Nephron progenitor cell (in vitro differentiated cells): ENCODE measurements at regions not wholly inside any gene's neighbourhood (a gene's known extent, or its start where the extent isn't known, plus 50 kb on each side); places are given as distances from the start of the nearest gene placed in this dataset.

ENCODE experiments used
- DNase-seq: peaks from one replicate; pipeline ENCODE4 v3.0.0; 2021
- H3K27ac Mint-ChIP-seq: 2 replicates; pipeline ENCODE4 v1.8.0; 2021; ENCODE audit warnings: mild to moderate bottlenecking, moderate library complexity, mixed read lengths
- H3K27me3 Mint-ChIP-seq: 2 replicates; pipeline ENCODE4 v1.8.0; 2021; ENCODE audit warnings: mild to moderate bottlenecking, low read depth, mixed read lengths; ENCODE audit not compliant: poor library complexity
- H3K36me3 Mint-ChIP-seq: 2 replicates; pipeline ENCODE4 v1.8.0; 2021; ENCODE audit warnings: low read depth, mixed read lengths
- H3K4me1 Mint-ChIP-seq: 2 replicates; pipeline ENCODE4 v1.8.0; 2021; ENCODE audit warnings: mixed read lengths
- H3K4me3 Mint-ChIP-seq: 2 replicates; pipeline ENCODE4 v1.8.0; 2021; ENCODE audit warnings: mild to moderate bottlenecking, moderate library complexity, mixed read lengths
- H3K9me3 Mint-ChIP-seq: 2 replicates; pipeline ENCODE4 v1.8.0; 2021; ENCODE audit warnings: mild to moderate bottlenecking, moderate library complexity, mixed read lengths
- CTCF ChIP-seq: fragments of 200-600 bp; sonication (generic); IDR thresholded peaks from 2 replicates; pipeline ENCODE4 v1.5.0; 2021; ENCODE audit warnings: antibody characterized with exemption

GRCh38 chr7:112869111-112869774 lies 79.0 kb upstream of the TMEM168 start:
- DNase-seq = peak; percentile 15
- Mint-ChIP-seq H3K9me3 (peaks cover 47% of the 10 kb centered on the region), H3K4me3 (no peak overlapping the region), H3K27me3 (no peaks in the 10 kb centered on the region), H3K36me3 (peaks cover 83% of the 10 kb centered on the region), H3K27ac (no peak overlapping the region), H3K4me1 (no peaks in the 10 kb centered on the region)
- peak; percentile 47 for TF ChIP-seq CTCF

- no peak overlapping the region for H3K4me3 Mint-ChIP-seq
- no peaks in the 10 kb centered on the region for H3K4me1 Mint-ChIP-seq
- DNase-seq = no peak
- no peak for TF ChIP-seq CTCF
- no peaks in the 10 kb centered on the region for H3K27me3 Mint-ChIP-seq
- no peak overlapping the region for H3K27ac Mint-ChIP-seq
- H3K36me3 Mint-ChIP-seq = peaks cover 83% of the 10 kb centered on the region
- H3K9me3 Mint-ChIP-seq = peaks cover 54% of the 10 kb centered on the region
These were observed 78.4 kb upstream of the TMEM168 start for GRCh38 chr7:112868609-112869008.

DNA sequence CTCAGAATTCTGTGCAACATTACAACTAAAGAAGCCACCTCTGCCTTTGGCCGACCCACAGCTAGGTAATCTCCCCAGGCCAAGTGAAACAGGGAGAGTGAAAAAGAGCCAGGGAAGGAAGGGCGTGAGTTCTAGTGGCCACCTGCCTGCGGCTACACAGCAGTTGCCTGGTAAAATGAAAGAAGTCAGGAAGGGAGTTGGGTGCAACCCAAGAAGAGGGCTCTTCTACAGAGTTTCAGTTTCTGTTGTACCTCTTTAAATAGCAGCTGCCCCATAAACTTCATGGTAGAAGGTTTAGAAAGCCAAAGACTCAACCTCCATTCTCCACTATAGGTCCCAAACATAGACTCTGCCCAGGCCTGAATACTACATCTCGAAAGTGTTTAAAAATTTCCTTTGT lies 76.2 kb upstream of the TMEM168 start:
- Mint-ChIP-seq H3K36me3 (peaks cover 81% of the 10 kb centered on the region), H3K9me3 (peaks cover 65% of the 10 kb centered on the region), H3K27ac (no peak overlapping the region), H3K4me3 (no peak overlapping the region), H3K4me1 (no peaks in the 10 kb centered on the region), H3K27me3 (no peaks in the 10 kb centered on the region)
- no peak for TF ChIP-seq CTCF
- no peak for DNase-seq

GRCh38 chr7:112864380-112864779 lies 74.2 kb upstream of the TMEM168 start:
- DNase-seq = no peak
- Mint-ChIP-seq H3K4me1 (no peaks in the 10 kb centered on the region), H3K27me3 (no peaks in the 10 kb centered on the region), H3K4me3 (no peak overlapping the region), H3K36me3 (peaks cover 78% of the 10 kb centered on the region), H3K27ac (no peak overlapping the region), H3K9me3 (peaks cover 47% of the 10 kb centered on the region)
- TF ChIP-seq CTCF = no peak

- H3K27ac Mint-ChIP-seq = no peak overlapping the region
- DNase-seq = no peak
These were observed 68.6 kb upstream of the TMEM168 start for GRCh38 chr7:112858838-112859237.

More at GRCh38 chr7:112858838-112859237, 68.6 kb upstream of the TMEM168 start:
- peaks cover 24% of the 10 kb centered on the region for H3K9me3 Mint-ChIP-seq
- TF ChIP-seq CTCF = no peak
- H3K27me3 Mint-ChIP-seq = no peaks in the 10 kb centered on the region
- H3K36me3 Mint-ChIP-seq = peaks cover 59% of the 10 kb centered on the region
- no peak overlapping the region for H3K4me3 Mint-ChIP-seq
- peaks cover 13% of the 10 kb centered on the region for H3K4me1 Mint-ChIP-seq
